Parathyroid adenoma (tissue), 2 donors: ENCODE measurements at regions not wholly inside any gene's neighbourhood (a gene's known extent, or its start where the extent isn't known, plus 50 kb on each side); places are given as distances from the start of the nearest gene placed in this dataset.

ENCODE experiments used
- H2AFZ ChIP-seq: fragments of 300-600 bp; sonication (generic); one replicate; pipeline ENCODE4 v1.7.0; 2017; ENCODE audit warnings: antibody characterized with exemption, mild to moderate bottlenecking
- H3K27ac ChIP-seq: fragments of 300-600 bp; sonication (generic); one replicate; pipeline ENCODE4 v1.7.0; 2017
- H3K27me3 ChIP-seq: fragments of 300-600 bp; sonication (generic); one replicate; pipeline ENCODE4 v1.7.0; 2017; ENCODE audit warnings: low read length; ENCODE audit not compliant: control insufficient read depth, insufficient read depth
- H3K36me3 ChIP-seq: fragments of 300-600 bp; sonication (generic); one replicate; pipeline ENCODE4 v1.7.0; 2017; ENCODE audit warnings: low read length; ENCODE audit not compliant: control insufficient read depth, insufficient read depth
- H3K4me1 ChIP-seq: fragments of 300-600 bp; sonication (generic); one replicate; pipeline ENCODE4 v1.7.0; 2017; ENCODE audit warnings: control low read depth
- H3K4me2 ChIP-seq: fragments of 300-600 bp; sonication (generic); one replicate; pipeline ENCODE4 v1.7.0; 2017; ENCODE audit warnings: low read length
- H3K4me3 ChIP-seq: fragments of 300-600 bp; sonication (generic); one replicate; pipeline ENCODE4 v1.7.0; 2017; ENCODE audit warnings: low read depth, low read length
- H3K79me2 ChIP-seq: fragments of 300-600 bp; sonication (generic); one replicate; pipeline ENCODE4 v1.7.0; 2017; ENCODE audit warnings: control low read depth
- H3K9ac ChIP-seq: fragments of 300-600 bp; sonication (generic); one replicate; pipeline ENCODE4 v1.7.0; 2017; ENCODE audit warnings: mild to moderate bottlenecking
- H3K9me3 ChIP-seq: fragments of 300-600 bp; sonication (generic); one replicate; pipeline ENCODE4 v1.7.0; 2017; ENCODE audit warnings: low read length; ENCODE audit not compliant: control insufficient read depth
- TF ChIP-seq, protein P1 (sequence below): fragments of 300-600 bp; sonication (generic); IDR thresholded peaks from one replicate; pipeline ENCODE4 v1.7.0; 2017; ENCODE audit warnings: antibody characterized with exemption, mild to moderate bottlenecking
- donor health status: primary hyperparathyroidism.

- H3K4me3 ChIP-seq, result no peak overlapping the region
- no peak overlapping the region for H2AFZ ChIP-seq
- no peak overlapping the region for H3K27ac ChIP-seq
- no peaks in the 10 kb centered on the region for H3K27me3 ChIP-seq
- H3K36me3 ChIP-seq, result no peaks in the 10 kb centered on the region
- H3K9ac ChIP-seq, result no peak overlapping the region
- TF ChIP-seq, protein P1, sequence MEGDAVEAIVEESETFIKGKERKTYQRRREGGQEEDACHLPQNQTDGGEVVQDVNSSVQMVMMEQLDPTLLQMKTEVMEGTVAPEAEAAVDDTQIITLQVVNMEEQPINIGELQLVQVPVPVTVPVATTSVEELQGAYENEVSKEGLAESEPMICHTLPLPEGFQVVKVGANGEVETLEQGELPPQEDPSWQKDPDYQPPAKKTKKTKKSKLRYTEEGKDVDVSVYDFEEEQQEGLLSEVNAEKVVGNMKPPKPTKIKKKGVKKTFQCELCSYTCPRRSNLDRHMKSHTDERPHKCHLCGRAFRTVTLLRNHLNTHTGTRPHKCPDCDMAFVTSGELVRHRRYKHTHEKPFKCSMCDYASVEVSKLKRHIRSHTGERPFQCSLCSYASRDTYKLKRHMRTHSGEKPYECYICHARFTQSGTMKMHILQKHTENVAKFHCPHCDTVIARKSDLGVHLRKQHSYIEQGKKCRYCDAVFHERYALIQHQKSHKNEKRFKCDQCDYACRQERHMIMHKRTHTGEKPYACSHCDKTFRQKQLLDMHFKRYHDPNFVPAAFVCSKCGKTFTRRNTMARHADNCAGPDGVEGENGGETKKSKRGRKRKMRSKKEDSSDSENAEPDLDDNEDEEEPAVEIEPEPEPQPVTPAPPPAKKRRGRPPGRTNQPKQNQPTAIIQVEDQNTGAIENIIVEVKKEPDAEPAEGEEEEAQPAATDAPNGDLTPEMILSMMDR, result no peak
- no peaks in the 10 kb centered on the region for H3K4me1 ChIP-seq
- no peaks in the 10 kb centered on the region for H3K79me2 ChIP-seq
- no peak overlapping the region for H3K4me2 ChIP-seq
- H3K9me3 ChIP-seq, result no peaks in the 10 kb centered on the region
Observed at GRCh38 chrX:103149652-103150051, 56.7 kb upstream of the NXF3 start.

GRCh38 chrX:103148075-103148474 is 55.1 kb upstream of the NXF3 start:
- Histone ChIP-seq H3K27me3 (no peaks in the 10 kb centered on the region), H3K9ac (no peak overlapping the region), H3K4me1 (no peaks in the 10 kb centered on the region), H3K9me3 (no peaks in the 10 kb centered on the region), H3K79me2 (no peaks in the 10 kb centered on the region), H3K4me2 (no peak overlapping the region), H3K27ac (no peak overlapping the region), H3K4me3 (no peak overlapping the region), H3K36me3 (no peaks in the 10 kb centered on the region), H2AFZ (no peak overlapping the region)
- TF ChIP-seq, protein P1, result no peak
